ENCODE measurements at regions not wholly inside any gene's neighbourhood (a gene's known extent, or its start where the extent isn't known, plus 50 kb on each side); places are given as distances from the start of the nearest gene placed in this dataset.
A peak's percentile ranks its signal among the peaks of the same experiment; 100 is the strongest.

DNA sequence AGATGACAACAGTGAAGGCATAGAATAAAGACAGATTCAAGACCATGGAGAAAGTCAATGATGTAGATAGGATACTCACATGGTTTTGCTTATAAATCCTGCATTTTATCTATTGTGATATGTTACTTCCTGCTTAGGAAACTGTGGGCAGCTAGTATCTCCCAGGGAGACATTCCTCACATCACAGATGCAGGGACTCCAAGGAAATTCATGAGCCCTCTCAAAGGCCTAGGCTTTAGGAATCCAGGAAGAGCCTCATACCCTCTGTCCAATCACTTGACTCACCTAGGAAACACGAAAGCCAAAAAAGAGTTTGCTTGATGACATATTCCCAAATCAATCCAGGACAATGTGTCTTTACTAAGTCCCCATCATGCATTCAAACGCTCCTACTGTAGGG lies 247.8 kb upstream of the KLHL29 start:
- DNase-seq (ENCODE audit: low read depth), result no peak
- H3K4me3 ChIP-seq (ENCODE audit: low read length), result no peak overlapping the region
- no peak for TF ChIP-seq CTCF (IDR thresholded peaks at IDR 0.05; ENCODE audit: insufficient read depth, low read depth, low read length, missing control alignments)

- no peak for DNase-seq (ENCODE audit: low read depth)
- H3K4me3 ChIP-seq (ENCODE audit: low read length), result no peak overlapping the region
- TF ChIP-seq CTCF (IDR thresholded peaks at IDR 0.05; ENCODE audit: insufficient read depth, low read depth, low read length, missing control alignments), result no peak
Measured at GRCh38 chr2:23138701-23139100, 246.3 kb upstream of the KLHL29 start.

GRCh38 chr2:23145460-23145859 lies 239.5 kb upstream of the KLHL29 start:
- peak; percentile 2 for DNase-seq (ENCODE audit: low read depth)
- peak; percentile 10 for TF ChIP-seq CTCF (IDR thresholded peaks at IDR 0.05; ENCODE audit: insufficient read depth, low read depth, low read length, missing control alignments)
- H3K4me3 ChIP-seq (ENCODE audit: low read length), result no peak overlapping the region

DNA sequence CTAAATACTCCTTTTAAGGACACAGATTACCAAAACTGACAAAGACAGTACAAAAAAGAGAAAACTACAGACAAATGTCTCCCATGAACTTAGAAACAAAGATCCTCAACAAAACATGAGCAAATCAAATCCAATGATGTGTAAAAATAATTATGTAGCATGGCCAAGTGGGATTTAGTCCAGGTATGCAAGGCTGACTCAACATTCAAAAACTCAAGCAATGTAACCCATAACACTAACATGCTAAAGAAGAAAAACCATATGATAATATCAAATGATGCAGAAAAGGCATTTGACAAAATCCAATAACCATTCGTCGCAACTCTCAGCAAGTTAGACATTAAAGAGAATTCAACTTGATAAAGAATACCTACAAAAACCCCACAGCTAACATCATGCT lies 239.0 kb upstream of the KLHL29 start:
- DNase-seq (ENCODE audit: low read depth), result no peak
- no peak overlapping the region for H3K4me3 ChIP-seq (ENCODE audit: low read length)
- no peak for TF ChIP-seq CTCF (IDR thresholded peaks at IDR 0.05; ENCODE audit: insufficient read depth, low read depth, low read length, missing control alignments)

DNA sequence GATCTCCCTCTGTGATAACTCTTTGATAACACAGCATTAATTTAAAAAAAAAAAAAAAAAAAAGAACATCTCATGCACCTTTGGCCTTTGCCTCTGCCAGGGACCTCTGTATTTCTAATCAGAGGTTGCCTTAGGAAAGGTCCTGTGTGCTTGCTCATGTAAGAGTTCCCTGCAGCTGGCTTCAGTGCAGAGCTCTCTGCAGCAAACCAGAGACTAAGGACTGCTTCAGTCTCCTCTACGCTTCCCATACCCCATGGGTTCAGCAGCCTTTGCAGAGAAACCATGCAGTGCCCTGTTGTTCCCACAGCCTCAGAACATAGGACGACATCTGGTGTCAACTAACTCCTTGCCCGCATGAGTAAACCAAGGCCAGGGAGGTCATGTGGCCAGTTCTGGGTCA lies 236.6 kb upstream of the KLHL29 start:
- no peak overlapping the region for H3K4me3 ChIP-seq (ENCODE audit: low read length)
- no peak for DNase-seq (ENCODE audit: low read depth)
- TF ChIP-seq CTCF (IDR thresholded peaks at IDR 0.05; ENCODE audit: insufficient read depth, low read depth, low read length, missing control alignments), result no peak

GRCh38 chr2:23149777-23150176 lies 235.2 kb upstream of the KLHL29 start:
- H3K4me3 ChIP-seq (ENCODE audit: low read length), result no peak overlapping the region
- DNase-seq (ENCODE audit: low read depth), result no peak
- TF ChIP-seq CTCF (IDR thresholded peaks at IDR 0.05; ENCODE audit: insufficient read depth, low read depth, low read length, missing control alignments), result no peak

- no peak for TF ChIP-seq CTCF (IDR thresholded peaks at IDR 0.05; ENCODE audit: insufficient read depth, low read depth, low read length, missing control alignments)
- no peak overlapping the region for H3K4me3 ChIP-seq (ENCODE audit: low read length)
- no peak for DNase-seq (ENCODE audit: low read depth)
Measured at GRCh38 chr2:23153484-23153883, 231.5 kb upstream of the KLHL29 start.

All from epithelial cell of esophagus (primary cell).